ENCODE measurements at regions not wholly inside any gene's neighbourhood (a gene's known extent, or its start where the extent isn't known, plus 50 kb on each side); places are given as distances from the start of the nearest gene placed in this dataset.
"Not testable (repeated sequence)": the region's sequence is repeated elsewhere in the genome, so short reads cannot be mapped to it uniquely, and the experiment has no call there.

- H3K4me1 Mint-ChIP-seq, result peaks cover 33% of the 10 kb centered on the region; the same call in 2 of the 3 replicates
- H3K4me2 ChIP-seq; H3K27me3 ChIP-seq (ENCODE audit: insufficient read depth); H3K36me3 ChIP-seq (ENCODE audit: insufficient read depth); H3K27me3 Mint-ChIP-seq (ENCODE audit: insufficient read depth, low read depth, poor library complexity); H3K9me3 Mint-ChIP-seq; H3K4me3 Mint-ChIP-seq; H4K20me1 ChIP-seq (replicated peaks; ENCODE audit: insufficient read depth); DNase-seq (ENCODE audit: low spot score); H3K36me3 Mint-ChIP-seq (ENCODE audit: low read depth); H3K27ac ChIP-seq (ENCODE audit: low read depth); H2AFZ ChIP-seq; H3K27ac Mint-ChIP-seq; H3K4me3 ChIP-seq; H3F3A ChIP-seq (replicated peaks; ENCODE audit: low read depth); H3K9me2 ChIP-seq (ENCODE audit: insufficient read depth); H3K79me2 ChIP-seq (replicated peaks; ENCODE audit: insufficient read depth); ATAC-seq: not testable (repeated sequence)
- peaks cover 27% of the 10 kb centered on the region for H3K4me1 ChIP-seq (ENCODE audit: insufficient read depth)
Observed at GRCh38 chr3:94377123-94377696, 314.3 kb downstream of the NSUN3 start.

- H3K4me2 ChIP-seq; DNase-seq (ENCODE audit: low spot score); H2AFZ ChIP-seq; H3K27me3 Mint-ChIP-seq (ENCODE audit: insufficient read depth, low read depth, poor library complexity); H3K79me2 ChIP-seq (replicated peaks; ENCODE audit: insufficient read depth); H3K4me3 ChIP-seq; H3K9me3 Mint-ChIP-seq; H4K20me1 ChIP-seq (replicated peaks; ENCODE audit: insufficient read depth); H3K27ac Mint-ChIP-seq; H3K27me3 ChIP-seq (ENCODE audit: insufficient read depth); ATAC-seq; H3K9me2 ChIP-seq (ENCODE audit: insufficient read depth); H3K36me3 ChIP-seq (ENCODE audit: insufficient read depth); H3F3A ChIP-seq (replicated peaks; ENCODE audit: low read depth); H3K4me3 Mint-ChIP-seq; H3K36me3 Mint-ChIP-seq (ENCODE audit: low read depth); H3K27ac ChIP-seq (ENCODE audit: low read depth): not testable (repeated sequence)
- peaks cover 27% of the 10 kb centered on the region for H3K4me1 ChIP-seq (ENCODE audit: insufficient read depth)
- H3K4me1 Mint-ChIP-seq, result peaks cover 33% of the 10 kb centered on the region
Observed at GRCh38 chr3:94377863-94378262, 315.0 kb downstream of the NSUN3 start.

- Mint-ChIP-seq H3K36me3 (ENCODE audit: low read depth) (no peaks in the 10 kb centered on the region), H3K4me3 (no peak overlapping the region), H3K9me3 (no peaks in the 10 kb centered on the region; the same call in 2 of the 3 replicates), H3K27ac (no peak overlapping the region), H3K4me1 (peaks cover 30% of the 10 kb centered on the region), H3K27me3 (ENCODE audit: insufficient read depth, low read depth, poor library complexity) (no peaks in the 10 kb centered on the region)
- Histone ChIP-seq H2AFZ (no peak overlapping the region), H3F3A (replicated peaks; ENCODE audit: low read depth) (no peaks in the 10 kb centered on the region), H3K4me1 (ENCODE audit: insufficient read depth) (peaks cover 25% of the 10 kb centered on the region), H3K79me2 (replicated peaks; ENCODE audit: insufficient read depth) (no peaks in the 10 kb centered on the region), H4K20me1 (replicated peaks; ENCODE audit: insufficient read depth) (no peaks in the 10 kb centered on the region), H3K36me3 (ENCODE audit: insufficient read depth) (no peaks in the 10 kb centered on the region), H3K27me3 (ENCODE audit: insufficient read depth) (no peaks in the 10 kb centered on the region), H3K27ac (ENCODE audit: low read depth) (no peak overlapping the region), H3K4me3 (no peak overlapping the region), H3K9me2 (ENCODE audit: insufficient read depth) (0 out of 2 replicates have a peak, but pooled peaks cover 9% of the 10 kb centered on the region), H3K4me2 (no peak overlapping the region)
- ATAC-seq (no peak), DNase-seq (ENCODE audit: low spot score) (no peak)
- TF ChIP-seq POLR2AphosphoS5 (IDR thresholded peaks at IDR 0.05; ENCODE audit: low read depth) (no peak), EZH2 (IDR thresholded peaks at IDR 0.05; ENCODE audit: low read depth, unreplicated experiment) (no peak), NANOG (IDR thresholded peaks at IDR 0.05; ENCODE audit: borderline replicate concordance) (no peak), ZNF331 (CRISPR knock-in tag; IDR thresholded peaks at IDR 0.05; ENCODE audit: low read depth) (no peak), REST (IDR thresholded peaks at IDR 0.05; ENCODE audit: unreplicated experiment) (no peak)
Observed at GRCh38 chr3:94378322-94378721, 315.5 kb downstream of the NSUN3 start.

Measured in GM23338 (cell line).